ENCODE measurements at regions not wholly inside any gene's neighbourhood (a gene's known extent, or its start where the extent isn't known, plus 50 kb on each side); places are given as distances from the start of the nearest gene placed in this dataset.

DNA sequence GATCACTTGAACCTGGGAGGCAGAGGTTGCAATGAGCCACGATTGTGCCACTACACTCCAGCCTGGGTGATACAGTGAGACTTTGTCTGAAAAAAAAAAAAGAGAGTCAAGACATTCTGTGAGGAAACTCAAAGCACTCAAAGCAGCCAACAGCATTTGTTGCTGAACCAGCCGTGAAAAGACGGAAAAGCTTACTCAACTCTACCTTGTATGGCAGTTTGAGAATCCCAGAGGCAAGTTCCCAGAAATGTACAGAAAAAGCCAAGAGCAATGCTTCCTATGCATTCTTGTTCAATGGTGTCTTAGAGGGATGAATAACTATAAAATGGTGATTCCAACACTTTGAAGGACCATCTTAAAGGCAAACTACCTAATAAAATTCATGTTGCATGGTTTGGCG lies 170.2 kb downstream of the HSD17B3 start:
- POLR2A ChIA-PET = no interaction called here
- Histone ChIP-seq H3K9me3 (no peaks in the 10 kb centered on the region), H3K27me3 (replicated peaks; ENCODE audit: control insufficient read depth, insufficient read depth, low read length) (no peaks in the 10 kb centered on the region), H3K36me3 (ENCODE audit: control insufficient read depth, insufficient read depth, low read length) (no peaks in the 10 kb centered on the region), H3K4me3 (ENCODE audit: low read depth, low read length) (no peak overlapping the region), H3K4me1 (no peaks in the 10 kb centered on the region)
- no peaks in the 10 kb centered on the region for H3K27me3 Mint-ChIP-seq (ENCODE audit: insufficient read depth, unreplicated experiment)
- peaks cover 5% of the 10 kb centered on the region for H3K36me3 Mint-ChIP-seq (ENCODE audit: insufficient read depth, unreplicated experiment)
- DNase-seq = no peak
- H3K27ac Mint-ChIP-seq (ENCODE audit: unreplicated experiment) = no peak overlapping the region
- H3K4me3 Mint-ChIP-seq (ENCODE audit: unreplicated experiment) = no peak overlapping the region
- H3K4me1 Mint-ChIP-seq (ENCODE audit: low read depth, unreplicated experiment) = no peaks in the 10 kb centered on the region
- TF ChIP-seq, protein P1, sequence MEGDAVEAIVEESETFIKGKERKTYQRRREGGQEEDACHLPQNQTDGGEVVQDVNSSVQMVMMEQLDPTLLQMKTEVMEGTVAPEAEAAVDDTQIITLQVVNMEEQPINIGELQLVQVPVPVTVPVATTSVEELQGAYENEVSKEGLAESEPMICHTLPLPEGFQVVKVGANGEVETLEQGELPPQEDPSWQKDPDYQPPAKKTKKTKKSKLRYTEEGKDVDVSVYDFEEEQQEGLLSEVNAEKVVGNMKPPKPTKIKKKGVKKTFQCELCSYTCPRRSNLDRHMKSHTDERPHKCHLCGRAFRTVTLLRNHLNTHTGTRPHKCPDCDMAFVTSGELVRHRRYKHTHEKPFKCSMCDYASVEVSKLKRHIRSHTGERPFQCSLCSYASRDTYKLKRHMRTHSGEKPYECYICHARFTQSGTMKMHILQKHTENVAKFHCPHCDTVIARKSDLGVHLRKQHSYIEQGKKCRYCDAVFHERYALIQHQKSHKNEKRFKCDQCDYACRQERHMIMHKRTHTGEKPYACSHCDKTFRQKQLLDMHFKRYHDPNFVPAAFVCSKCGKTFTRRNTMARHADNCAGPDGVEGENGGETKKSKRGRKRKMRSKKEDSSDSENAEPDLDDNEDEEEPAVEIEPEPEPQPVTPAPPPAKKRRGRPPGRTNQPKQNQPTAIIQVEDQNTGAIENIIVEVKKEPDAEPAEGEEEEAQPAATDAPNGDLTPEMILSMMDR (IDR thresholded peaks at IDR 0.05; ENCODE audit: insufficient read depth in 1 of 2, low read depth in 1 of 2, low read length in 1 of 2, severe bottlenecking in 1 of 2, unreplicated experiment in 1 of 2) = no peak
- intact Hi-C loops (cut with micrococcal nuclease; ENCODE audit: unreplicated experiment) = no loop called here
- CTCF ChIA-PET = no interaction called here
- no TSS peak for BruUV-seq (replicated peaks)
- no peaks in the 10 kb centered on the region for H3K9me3 Mint-ChIP-seq (ENCODE audit: unreplicated experiment)

DNA sequence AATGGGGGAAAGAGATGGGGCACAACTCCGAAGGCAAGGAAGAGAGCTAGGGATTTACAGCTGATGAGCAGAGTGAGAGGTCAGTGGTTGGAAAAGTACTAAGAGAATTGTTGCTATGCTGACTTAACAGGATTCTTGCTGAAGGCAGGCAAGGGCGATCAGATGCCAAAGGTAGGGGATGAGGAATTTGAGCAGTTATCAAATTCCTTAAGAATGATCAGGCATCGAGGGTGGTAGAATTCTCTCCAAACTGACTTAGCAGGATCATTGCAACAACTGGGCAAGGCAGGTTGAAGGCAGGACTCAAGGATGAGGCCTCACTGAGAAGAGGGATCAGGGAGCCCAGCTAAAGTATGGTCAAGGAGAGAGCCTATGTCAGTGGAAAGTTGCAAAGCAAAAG lies 171.0 kb downstream of the HSD17B3 start:
- DNase-seq = no peak
- Histone ChIP-seq H3K9me3 (no peaks in the 10 kb centered on the region), H3K4me1 (no peaks in the 10 kb centered on the region), H3K36me3 (ENCODE audit: control insufficient read depth, insufficient read depth, low read length) (no peaks in the 10 kb centered on the region), H3K27me3 (replicated peaks; ENCODE audit: control insufficient read depth, insufficient read depth, low read length) (no peaks in the 10 kb centered on the region), H3K4me3 (ENCODE audit: low read depth, low read length) (no peak overlapping the region)
- ChIA-PET POLR2A (no interaction called here), CTCF (no interaction called here)
- Mint-ChIP-seq H3K27ac (ENCODE audit: unreplicated experiment) (no peak overlapping the region), H3K27me3 (ENCODE audit: insufficient read depth, unreplicated experiment) (no peaks in the 10 kb centered on the region), H3K4me1 (ENCODE audit: low read depth, unreplicated experiment) (no peaks in the 10 kb centered on the region), H3K9me3 (ENCODE audit: unreplicated experiment) (no peaks in the 10 kb centered on the region), H3K36me3 (ENCODE audit: insufficient read depth, unreplicated experiment) (peaks cover 5% of the 10 kb centered on the region), H3K4me3 (ENCODE audit: unreplicated experiment) (no peak overlapping the region)
- TF ChIP-seq, protein P1 (IDR thresholded peaks at IDR 0.05; ENCODE audit: insufficient read depth in 1 of 2, low read depth in 1 of 2, low read length in 1 of 2, severe bottlenecking in 1 of 2, unreplicated experiment in 1 of 2) = no peak
- BruUV-seq (replicated peaks) = no TSS peak
- intact Hi-C loops (cut with micrococcal nuclease; ENCODE audit: unreplicated experiment) = no loop called here

DNA sequence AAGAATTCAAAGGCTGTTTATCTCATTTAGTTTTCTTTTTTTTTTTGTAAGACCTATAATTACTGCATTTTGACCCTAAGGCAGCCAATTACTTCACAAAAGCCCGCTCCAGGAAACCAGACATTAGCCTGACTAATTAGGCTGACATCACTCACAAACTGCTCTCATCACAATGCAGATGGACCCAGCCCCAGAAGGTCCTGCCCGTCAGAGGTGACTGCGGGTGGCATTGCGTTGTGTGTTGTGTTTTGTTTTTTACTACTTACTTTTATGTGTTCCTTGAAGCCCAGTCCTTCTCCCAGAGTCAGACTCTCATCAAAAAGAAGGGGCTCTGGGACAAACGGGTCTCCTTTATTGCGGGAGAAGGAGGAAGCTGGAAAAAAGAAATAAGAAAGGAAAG lies 172.2 kb downstream of the HSD17B3 start:
- DNase-seq = no peak
- no peaks in the 10 kb centered on the region for H3K4me1 Mint-ChIP-seq (ENCODE audit: low read depth, unreplicated experiment)
- BruUV-seq (replicated peaks) = no TSS peak
- intact Hi-C loops (cut with micrococcal nuclease; ENCODE audit: unreplicated experiment) = no loop called here
- Histone ChIP-seq H3K36me3 (ENCODE audit: control insufficient read depth, insufficient read depth, low read length) (no peaks in the 10 kb centered on the region), H3K4me3 (ENCODE audit: low read depth, low read length) (no peak overlapping the region), H3K4me1 (no peaks in the 10 kb centered on the region), H3K9me3 (no peaks in the 10 kb centered on the region), H3K27me3 (replicated peaks; ENCODE audit: control insufficient read depth, insufficient read depth, low read length) (no peaks in the 10 kb centered on the region)
- ChIA-PET POLR2A (no interaction called here), CTCF (no interaction called here)
- H3K36me3 Mint-ChIP-seq (ENCODE audit: insufficient read depth, unreplicated experiment) = peaks cover 5% of the 10 kb centered on the region
- no peaks in the 10 kb centered on the region for H3K9me3 Mint-ChIP-seq (ENCODE audit: unreplicated experiment)
- no peak overlapping the region for H3K4me3 Mint-ChIP-seq (ENCODE audit: unreplicated experiment)
- no peak overlapping the region for H3K27ac Mint-ChIP-seq (ENCODE audit: unreplicated experiment)
- TF ChIP-seq, protein P1 (IDR thresholded peaks at IDR 0.05; ENCODE audit: insufficient read depth in 1 of 2, low read depth in 1 of 2, low read length in 1 of 2, severe bottlenecking in 1 of 2, unreplicated experiment in 1 of 2) = no peak
- no peaks in the 10 kb centered on the region for H3K27me3 Mint-ChIP-seq (ENCODE audit: insufficient read depth, unreplicated experiment)

Data from Caco-2 (cell line).